A673 (cell line): ENCODE measurements at regions not wholly inside any gene's neighbourhood (a gene's known extent, or its start where the extent isn't known, plus 50 kb on each side); places are given as distances from the start of the nearest gene placed in this dataset. TPM values are rescaled to one million over a fixed set of nuclear protein-coding genes. Genes with fewer than 3 reads are reported as not detected.
"Not testable (repeated sequence)": the region's sequence is repeated elsewhere in the genome, so short reads cannot be mapped to it uniquely, and the experiment has no call there.

ENCODE experiments used
- BruUV-seq: library from RNA; stranded (reverse); fragments of 400-500 nt; replicated peaks from 2 replicates; lab custom pipeline; 2021; lab: Mats Ljungman, UMichigan
- CTCF ChIA-PET: fragments of 300-600 bp; sonication (Branson Sonifier 250); formaldehyde crosslinking; loops from one replicate; lab custom pipeline; 2022; ENCODE audit warnings: antibody characterized with exemption; lab: Charles Lee
- POLR2A ChIA-PET: fragments of 300-600 bp; sonication (Branson Sonifier 250); formaldehyde crosslinking; loops from one replicate; lab custom pipeline; 2022; ENCODE audit warnings: antibody characterized with exemption; ENCODE audit not compliant: low non-redundant PET; lab: Charles Lee
- DNase-seq: peaks from one replicate; pipeline ENCODE4 v3.0.0-alpha.2; 2015; ENCODE audit warnings: low spot score
- H3K27ac ChIP-seq: fragments of 200-600 bp; sonication (generic); 2 replicates; pipeline ENCODE4 v1.5.1; 2016; ENCODE audit warnings: mixed run types, low read depth, mild to moderate bottlenecking, mixed read lengths, antibody characterized with exemption, low read length; ENCODE audit not compliant: poor library complexity, severe bottlenecking
- H3K27me3 ChIP-seq: fragments of 200-600 bp; sonication (generic); replicated peaks from 2 replicates; pipeline ENCODE4 v1.6.1; 2017; ENCODE audit warnings: mixed run types, low read depth, mild to moderate bottlenecking, mixed read lengths, antibody characterized with exemption, low read length; ENCODE audit not compliant: insufficient read depth, poor library complexity
- H3K36me3 ChIP-seq: fragments of 200-600 bp; sonication (generic); 2 replicates; pipeline ENCODE4 v1.6.1; 2016; ENCODE audit warnings: mixed run types, mild to moderate bottlenecking, mixed read lengths, antibody characterized with exemption, low read length; ENCODE audit not compliant: insufficient read depth, poor library complexity, severe bottlenecking
- H3K4me1 ChIP-seq: fragments of 200-600 bp; sonication (generic); 2 replicates; pipeline ENCODE4 v1.6.1; 2017; ENCODE audit warnings: mixed run types, mild to moderate bottlenecking, mixed read lengths, antibody characterized with exemption, low read length; ENCODE audit not compliant: insufficient read depth, poor library complexity, severe bottlenecking
- H3K4me3 ChIP-seq: fragments of 200-600 bp; sonication (generic); 2 replicates; pipeline ENCODE4 v1.5.1; 2016; ENCODE audit warnings: low read depth, mixed run types, mild to moderate bottlenecking, mixed read lengths, low read length; ENCODE audit not compliant: poor library complexity, severe bottlenecking
- H3K9me3 ChIP-seq: fragments of 200-600 bp; sonication (generic); 2 replicates; pipeline ENCODE4 v1.6.1; 2016; ENCODE audit warnings: mixed run types, low read depth, mild to moderate bottlenecking, mixed read lengths, antibody characterized with exemption, low read length; ENCODE audit not compliant: poor library complexity, severe bottlenecking
- intact Hi-C: fragments of 100-400 bp; cut with micrococcal nuclease; formaldehyde crosslinking; loops from one replicate; pipeline ENCODE4 v1.10.0; 2022; ENCODE audit not compliant: unreplicated experiment
- microRNA-seq: library from miRNA; unstranded; fragments of <30 nt; microRNA quantifications from one replicate; pipeline ENCODE4 v1.2.0, GENCODE V29; 2021

GRCh38 chr9:63703670-63704069, 1581.3 kb downstream of the FOXD4L5 start:
- POLR2A ChIA-PET, H3K4me3 ChIP-seq, CTCF ChIA-PET, H3K27me3 ChIP-seq, BruUV-seq, H3K4me1 ChIP-seq, H3K36me3 ChIP-seq, DNase-seq, H3K9me3 ChIP-seq, intact Hi-C loops, H3K27ac ChIP-seq: not testable (repeated sequence)

GRCh38 chr9:63703138-63703665, 1581.8 kb downstream of the FOXD4L5 start:
- H3K36me3 ChIP-seq, H3K27ac ChIP-seq, intact Hi-C loops, BruUV-seq, POLR2A ChIA-PET, DNase-seq, H3K9me3 ChIP-seq, CTCF ChIA-PET, H3K4me1 ChIP-seq, H3K4me3 ChIP-seq, H3K27me3 ChIP-seq: not testable (repeated sequence)

Small RNA genes in the stretch of these regions (microRNA-seq; reads per million reads assigned to microRNA genes)
- gene MIR4477B = not detected
